Ishikawa (cell line): ENCODE measurements at regions not wholly inside any gene's neighbourhood (a gene's known extent, or its start where the extent isn't known, plus 50 kb on each side); places are given as distances from the start of the nearest gene placed in this dataset.

ENCODE experiments used
- CEBPB ChIP-seq: IDR thresholded peaks from 2 replicates; pipeline ENCODE4 v1.6.1; 2012
- FOXM1 ChIP-seq: IDR thresholded peaks from 2 replicates; pipeline ENCODE4 v1.6.1; 2012; ENCODE audit warnings: low read depth, borderline replicate concordance
- MAX ChIP-seq: IDR thresholded peaks from 2 replicates; pipeline ENCODE4 v1.6.1; 2012
- RAD21 ChIP-seq: IDR thresholded peaks from 2 replicates; pipeline ENCODE4 v1.6.1; 2012; ENCODE audit warnings: low read depth
- REST ChIP-seq: IDR thresholded peaks from 2 replicates; pipeline ENCODE4 v1.6.1; 2012; ENCODE audit warnings: low read depth, mild to moderate bottlenecking

- no peak for TF ChIP-seq REST
- TF ChIP-seq FOXM1, result no peak
- TF ChIP-seq CEBPB, result no peak
- no peak for TF ChIP-seq RAD21
- TF ChIP-seq MAX, result no peak
These were observed 81.5 kb upstream of the THUMPD2 start for GRCh38 chr2:39860538-39860937.
